DND-41 (cell line): ENCODE measurements at regions not wholly inside any gene's neighbourhood (a gene's known extent, or its start where the extent isn't known, plus 50 kb on each side); places are given as distances from the start of the nearest gene placed in this dataset.

ENCODE experiments used
- EZH2 ChIP-seq: IDR thresholded peaks from 3 replicates; pipeline ENCODE4 v1.6.1; 2012; ENCODE audit warnings: borderline replicate concordance, low read depth, mild to moderate bottlenecking, moderate library complexity, low read length, inconsistent platforms; ENCODE audit not compliant: severe bottlenecking
- TF ChIP-seq, protein P1 (sequence below): IDR thresholded peaks from 2 replicates; pipeline ENCODE4 v1.5.1; 2012; ENCODE audit warnings: borderline replicate concordance, low read length, moderate library complexity, mild to moderate bottlenecking; ENCODE audit not compliant: poor library complexity, severe bottlenecking; ENCODE audit errors: extremely low read depth

DNA sequence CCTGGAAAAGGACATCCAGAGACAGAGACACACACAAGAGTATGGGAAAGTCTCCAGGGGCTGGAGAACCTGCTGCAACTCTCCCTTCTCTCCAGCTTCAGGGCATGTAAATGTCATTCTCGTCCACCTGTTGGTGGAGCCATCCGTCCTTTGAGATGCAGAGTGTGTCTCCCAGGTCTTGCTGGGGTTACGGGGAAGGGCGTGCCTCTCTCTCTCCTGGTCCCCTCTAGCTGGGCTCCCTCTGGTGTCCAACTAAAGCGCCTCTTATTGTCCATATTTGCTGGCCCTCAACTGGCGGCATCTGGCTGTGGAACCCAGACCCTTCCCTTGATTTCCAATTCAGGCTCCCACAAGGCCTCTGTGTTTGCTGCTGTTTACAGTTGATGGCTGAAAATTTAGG lies 244.1 kb downstream of the BMP7 start:
- TF ChIP-seq, protein P1, sequence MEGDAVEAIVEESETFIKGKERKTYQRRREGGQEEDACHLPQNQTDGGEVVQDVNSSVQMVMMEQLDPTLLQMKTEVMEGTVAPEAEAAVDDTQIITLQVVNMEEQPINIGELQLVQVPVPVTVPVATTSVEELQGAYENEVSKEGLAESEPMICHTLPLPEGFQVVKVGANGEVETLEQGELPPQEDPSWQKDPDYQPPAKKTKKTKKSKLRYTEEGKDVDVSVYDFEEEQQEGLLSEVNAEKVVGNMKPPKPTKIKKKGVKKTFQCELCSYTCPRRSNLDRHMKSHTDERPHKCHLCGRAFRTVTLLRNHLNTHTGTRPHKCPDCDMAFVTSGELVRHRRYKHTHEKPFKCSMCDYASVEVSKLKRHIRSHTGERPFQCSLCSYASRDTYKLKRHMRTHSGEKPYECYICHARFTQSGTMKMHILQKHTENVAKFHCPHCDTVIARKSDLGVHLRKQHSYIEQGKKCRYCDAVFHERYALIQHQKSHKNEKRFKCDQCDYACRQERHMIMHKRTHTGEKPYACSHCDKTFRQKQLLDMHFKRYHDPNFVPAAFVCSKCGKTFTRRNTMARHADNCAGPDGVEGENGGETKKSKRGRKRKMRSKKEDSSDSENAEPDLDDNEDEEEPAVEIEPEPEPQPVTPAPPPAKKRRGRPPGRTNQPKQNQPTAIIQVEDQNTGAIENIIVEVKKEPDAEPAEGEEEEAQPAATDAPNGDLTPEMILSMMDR = no peak
- TF ChIP-seq EZH2 = no peak
